ENCODE measurements at regions not wholly inside any gene's neighbourhood (a gene's known extent, or its start where the extent isn't known, plus 50 kb on each side); places are given as distances from the start of the nearest gene placed in this dataset.

- H3K4me3 Mint-ChIP-seq, result no peak overlapping the region
Observed at GRCh38 chr18:2027016-2027415, 544.3 kb downstream of the METTL4 start.

DNA sequence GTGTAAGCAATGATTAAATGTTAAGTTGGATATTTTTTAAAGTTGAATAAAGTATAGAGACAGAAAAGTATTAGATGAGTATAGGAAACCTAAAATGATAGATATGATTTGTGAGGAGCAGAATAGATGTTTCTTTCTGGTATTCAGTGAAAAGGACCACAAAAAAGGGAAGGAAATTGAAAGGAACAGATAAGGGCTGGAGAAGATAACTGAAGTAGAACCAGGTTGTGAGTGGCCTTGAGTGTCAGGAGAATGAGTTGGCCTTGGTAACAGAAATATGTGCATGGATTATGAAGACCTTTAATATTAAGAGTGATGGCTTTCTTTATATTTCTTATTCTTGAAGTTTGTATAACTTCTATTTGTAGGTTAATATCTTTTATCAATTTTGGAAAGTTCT lies 543.5 kb downstream of the METTL4 start:
- Histone ChIP-seq H3K27me3 (ENCODE audit: control insufficient read depth in 1 of 2, insufficient read depth in 2 of 2, low read length in 2 of 2) (no peaks in the 10 kb centered on the region), H3K36me3 (ENCODE audit: insufficient read depth, low read length) (no peaks in the 10 kb centered on the region), H3K9me3 (ENCODE audit: control insufficient read depth in 1 of 2, insufficient read depth in 1 of 2, low read length in 2 of 2) (no peaks in the 10 kb centered on the region), H3K4me3 (ENCODE audit: low read length) (no peak overlapping the region), H3K27ac (ENCODE audit: low read depth in 1 of 2, low read length in 2 of 2) (no peak overlapping the region), H3K4me1 (ENCODE audit: insufficient read depth, low read length) (no peaks in the 10 kb centered on the region)
- Mint-ChIP-seq H3K4me1 (ENCODE audit: low read depth) (no peaks in the 10 kb centered on the region), H3K27ac (no peak overlapping the region), H3K9me3 (no peaks in the 10 kb centered on the region), H3K27me3 (no peaks in the 10 kb centered on the region), H3K36me3 (ENCODE audit: low read depth) (no peaks in the 10 kb centered on the region), H3K4me3 (no peak overlapping the region)
- CTCF ChIA-PET, result no interaction called here
- ATAC-seq (ENCODE audit: poor library complexity) (no peak), DNase-seq (no peak)
- TF ChIP-seq, protein P1, sequence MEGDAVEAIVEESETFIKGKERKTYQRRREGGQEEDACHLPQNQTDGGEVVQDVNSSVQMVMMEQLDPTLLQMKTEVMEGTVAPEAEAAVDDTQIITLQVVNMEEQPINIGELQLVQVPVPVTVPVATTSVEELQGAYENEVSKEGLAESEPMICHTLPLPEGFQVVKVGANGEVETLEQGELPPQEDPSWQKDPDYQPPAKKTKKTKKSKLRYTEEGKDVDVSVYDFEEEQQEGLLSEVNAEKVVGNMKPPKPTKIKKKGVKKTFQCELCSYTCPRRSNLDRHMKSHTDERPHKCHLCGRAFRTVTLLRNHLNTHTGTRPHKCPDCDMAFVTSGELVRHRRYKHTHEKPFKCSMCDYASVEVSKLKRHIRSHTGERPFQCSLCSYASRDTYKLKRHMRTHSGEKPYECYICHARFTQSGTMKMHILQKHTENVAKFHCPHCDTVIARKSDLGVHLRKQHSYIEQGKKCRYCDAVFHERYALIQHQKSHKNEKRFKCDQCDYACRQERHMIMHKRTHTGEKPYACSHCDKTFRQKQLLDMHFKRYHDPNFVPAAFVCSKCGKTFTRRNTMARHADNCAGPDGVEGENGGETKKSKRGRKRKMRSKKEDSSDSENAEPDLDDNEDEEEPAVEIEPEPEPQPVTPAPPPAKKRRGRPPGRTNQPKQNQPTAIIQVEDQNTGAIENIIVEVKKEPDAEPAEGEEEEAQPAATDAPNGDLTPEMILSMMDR (IDR thresholded peaks at IDR 0.05), result no peak
- intact Hi-C loops (cut with DNase I, micrococcal nuclease), result no loop called here
- POLR2A ChIA-PET, result no interaction called here

More at GRCh38 chr18:2027016-2027415, 544.3 kb downstream of the METTL4 start:
- no peaks in the 10 kb centered on the region for H3K27me3 ChIP-seq (ENCODE audit: control insufficient read depth in 1 of 2, insufficient read depth in 2 of 2, low read length in 2 of 2)
- Mint-ChIP-seq H3K27me3 (no peaks in the 10 kb centered on the region), H3K27ac (no peak overlapping the region), H3K4me1 (ENCODE audit: low read depth) (no peaks in the 10 kb centered on the region), H3K9me3 (no peaks in the 10 kb centered on the region), H3K36me3 (ENCODE audit: low read depth) (no peaks in the 10 kb centered on the region)
- ChIA-PET CTCF (no interaction called here), POLR2A (no interaction called here)
- no peak overlapping the region for H3K4me3 ChIP-seq (ENCODE audit: low read length)
- H3K4me1 ChIP-seq (ENCODE audit: insufficient read depth, low read length), result no peaks in the 10 kb centered on the region
- DNase-seq, result no peak
- no peaks in the 10 kb centered on the region for H3K36me3 ChIP-seq (ENCODE audit: insufficient read depth, low read length)
- TF ChIP-seq, protein P1 (IDR thresholded peaks at IDR 0.05), result no peak
- no peak for ATAC-seq (ENCODE audit: poor library complexity)
- no peak overlapping the region for H3K27ac ChIP-seq (ENCODE audit: low read depth in 1 of 2, low read length in 2 of 2)
- intact Hi-C loops (cut with DNase I, micrococcal nuclease), result no loop called here
- no peaks in the 10 kb centered on the region for H3K9me3 ChIP-seq (ENCODE audit: control insufficient read depth in 1 of 2, insufficient read depth in 1 of 2, low read length in 2 of 2)

DNA sequence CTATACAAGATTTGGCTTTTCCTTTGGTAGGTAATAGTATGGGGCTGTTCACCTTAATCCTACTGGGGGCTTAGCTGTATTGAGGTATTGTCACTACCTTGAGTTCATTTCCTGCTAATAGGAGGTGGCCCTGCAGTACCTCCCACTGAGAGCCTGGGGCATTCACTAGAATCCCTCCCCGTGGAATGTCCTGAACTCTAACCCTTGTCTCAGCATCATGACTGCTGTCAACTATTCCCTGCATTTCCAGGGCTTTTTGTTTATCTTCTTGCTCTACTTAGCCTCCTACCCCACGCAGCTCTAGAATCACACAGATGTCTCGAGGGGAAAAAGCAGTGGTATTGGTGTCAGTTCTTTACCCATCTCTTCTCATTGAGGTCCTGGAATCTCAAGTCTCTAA lies 542.3 kb downstream of the METTL4 start:
- H3K4me3 ChIP-seq (ENCODE audit: low read length), result no peak overlapping the region
- Mint-ChIP-seq H3K27ac (no peak overlapping the region), H3K4me3 (no peak overlapping the region), H3K4me1 (ENCODE audit: low read depth) (no peaks in the 10 kb centered on the region), H3K36me3 (ENCODE audit: low read depth) (no peaks in the 10 kb centered on the region), H3K27me3 (no peaks in the 10 kb centered on the region), H3K9me3 (no peaks in the 10 kb centered on the region)
- H3K27me3 ChIP-seq (ENCODE audit: control insufficient read depth in 1 of 2, insufficient read depth in 2 of 2, low read length in 2 of 2), result no peaks in the 10 kb centered on the region
- ChIA-PET CTCF (no interaction called here), POLR2A (no interaction called here)
- TF ChIP-seq, protein P1 (IDR thresholded peaks at IDR 0.05), result no peak
- no peaks in the 10 kb centered on the region for H3K9me3 ChIP-seq (ENCODE audit: control insufficient read depth in 1 of 2, insufficient read depth in 1 of 2, low read length in 2 of 2)
- H3K4me1 ChIP-seq (ENCODE audit: insufficient read depth, low read length), result no peaks in the 10 kb centered on the region
- DNase-seq (no peak), ATAC-seq (ENCODE audit: poor library complexity) (no peak)
- no peaks in the 10 kb centered on the region for H3K36me3 ChIP-seq (ENCODE audit: insufficient read depth, low read length)
- intact Hi-C loops (cut with DNase I, micrococcal nuclease), result no loop called here
- no peak overlapping the region for H3K27ac ChIP-seq (ENCODE audit: low read depth in 1 of 2, low read length in 2 of 2)
